ENCODE measurements at regions not wholly inside any gene's neighbourhood (a gene's known extent, or its start where the extent isn't known, plus 50 kb on each side); places are given as distances from the start of the nearest gene placed in this dataset.

GRCh38 chr4:182019148-182019652 is 224.0 kb upstream of the TENM3 start:
- TF ChIP-seq POLR2AphosphoS5 (IDR thresholded peaks at IDR 0.05; ENCODE audit: borderline replicate concordance, low read depth, low read length) = no peak
- TF ChIP-seq EZH2 (IDR thresholded peaks at IDR 0.05) = no peak
- TF ChIP-seq FOXP2 (optimal IDR thresholded peaks at IDR 0.05; ENCODE audit: control extremely low read depth, extremely low read length, insufficient read depth) = no peak
